OCI-LY7 (cell line): ENCODE measurements at regions not wholly inside any gene's neighbourhood (a gene's known extent, or its start where the extent isn't known, plus 50 kb on each side); places are given as distances from the start of the nearest gene placed in this dataset.

ENCODE experiments used
- BruUV-seq: library from RNA; stranded (reverse); fragments of 400-500 nt; replicated peaks from 2 replicates; lab custom pipeline; 2021; lab: Mats Ljungman, UMichigan
- CTCF ChIA-PET: fragments of 300-600 bp; sonication (Branson Sonifier 250); formaldehyde crosslinking; loops from one replicate; lab custom pipeline; 2022; ENCODE audit warnings: antibody characterized with exemption; ENCODE audit not compliant: unreplicated experiment; lab: Charles Lee
- POLR2A ChIA-PET: fragments of 300-600 bp; sonication (Branson Sonifier 250); formaldehyde crosslinking; loops from one replicate; lab custom pipeline; 2022; ENCODE audit warnings: antibody characterized with exemption; lab: Charles Lee
- DNase-seq: peaks from one replicate; pipeline ENCODE4 v3.0.0-alpha.2; 2015; ENCODE audit warnings: low spot score
- H2AFZ ChIP-seq: fragments of 200-600 bp; sonication (generic), shearing (Covaris generic); 2 replicates; pipeline ENCODE4 v1.6.1; 2014; ENCODE audit warnings: mild to moderate bottlenecking, antibody characterized with exemption, low read length, moderate library complexity
- H3K27ac ChIP-seq: fragments of 200-600 bp; sonication (generic); 2 replicates; pipeline ENCODE4 v1.5.1; 2014; ENCODE audit warnings: mixed run types, low read depth, mild to moderate bottlenecking, moderate library complexity, low read length, inconsistent platforms; ENCODE audit not compliant: poor library complexity, severe bottlenecking
- H3K36me3 ChIP-seq: fragments of 200-600 bp; sonication (generic); 2 replicates; pipeline ENCODE4 v1.6.1; 2014; ENCODE audit warnings: mild to moderate bottlenecking, antibody characterized with exemption, low read length, moderate library complexity, mixed read lengths; ENCODE audit not compliant: insufficient read depth
- H3K4me1 ChIP-seq: fragments of 200-600 bp; sonication (generic); 2 replicates; pipeline ENCODE4 v1.5.1; 2014; ENCODE audit warnings: mild to moderate bottlenecking, low read length; ENCODE audit not compliant: insufficient read depth, poor library complexity, severe bottlenecking
- H3K4me2 ChIP-seq: fragments of 200-600 bp; sonication (generic); 2 replicates; pipeline ENCODE4 v1.6.1; 2014; ENCODE audit warnings: mild to moderate bottlenecking, low read length
- H3K4me3 ChIP-seq: fragments of 200-600 bp; sonication (generic); 2 replicates; pipeline ENCODE4 v1.5.1; 2014; ENCODE audit warnings: mild to moderate bottlenecking, low read depth, low read length; ENCODE audit not compliant: poor library complexity, severe bottlenecking
- H3K79me2 ChIP-seq: fragments of 200-600 bp; sonication (generic); 2 replicates; pipeline ENCODE4 v1.6.1; 2016; ENCODE audit warnings: low read depth, mild to moderate bottlenecking, low read length, moderate library complexity, mixed read lengths; ENCODE audit not compliant: insufficient read depth
- H3K9me2 ChIP-seq: fragments of 200-600 bp; sonication (generic); 2 replicates; pipeline ENCODE4 v1.6.1; 2016; ENCODE audit warnings: mild to moderate bottlenecking, low read length, mixed read lengths; ENCODE audit not compliant: insufficient read depth
- H3K9me3 ChIP-seq: fragments of 200-600 bp; sonication (generic); 2 replicates; pipeline ENCODE4 v1.6.1; 2014; ENCODE audit warnings: mild to moderate bottlenecking, mixed run types, low read length, mixed read lengths
- H4K20me1 ChIP-seq: fragments of 200-600 bp; sonication (generic); 2 replicates; pipeline ENCODE4 v1.6.1; 2014; ENCODE audit warnings: mild to moderate bottlenecking, antibody characterized with exemption, low read length, moderate library complexity, mixed read lengths; ENCODE audit not compliant: insufficient read depth
- CTCF ChIP-seq: fragments of 200-600 bp; sonication (generic); conservative IDR thresholded peaks from 2 replicates; pipeline ENCODE4 v1.5.1; 2014; ENCODE audit warnings: mild to moderate bottlenecking, antibody characterized with exemption, low read length, moderate library complexity, mixed read lengths
- EZH2phosphoT487 ChIP-seq: fragments of 200-600 bp; sonication (generic); IDR thresholded peaks from 2 replicates; pipeline ENCODE4 v1.6.1; 2018; ENCODE audit warnings: low read depth, borderline replicate concordance, mild to moderate bottlenecking, mixed run types, antibody characterized with exemption, low read length, moderate library complexity, mixed read lengths
- intact Hi-C: fragments of 100-400 bp; cut with micrococcal nuclease; formaldehyde crosslinking; loops from one replicate; pipeline ENCODE4 v1.10.0; 2022; ENCODE audit not compliant: unreplicated experiment

- DNase-seq: no peak
- no peaks in the 10 kb centered on the region for H3K79me2 ChIP-seq
- no peaks in the 10 kb centered on the region for H3K36me3 ChIP-seq
- peaks cover 4% of the 10 kb centered on the region for H3K4me1 ChIP-seq
- CTCF ChIA-PET: interaction anchor here (0.7 kb wide), 1 partner anchor 9 kb away, joined by 3 read pairs; no protein-coding TSS in a partner anchor
- BruUV-seq: no TSS peak
- POLR2A ChIA-PET: no interaction called here
- H3K27ac ChIP-seq: no peak overlapping the region
- H3K9me2 ChIP-seq: no peaks in the 10 kb centered on the region
- H3K4me2 ChIP-seq: no peak overlapping the region
- H3K9me3 ChIP-seq: no peaks in the 10 kb centered on the region
- no peaks in the 10 kb centered on the region for H4K20me1 ChIP-seq
- no peak overlapping the region for H3K4me3 ChIP-seq
- TF ChIP-seq CTCF (no peak), EZH2phosphoT487 (no peak)
- no peak overlapping the region for H2AFZ ChIP-seq
- intact Hi-C loops: no loop called here
Measured at GRCh38 chr15:81851757-81852156, 194.1 kb downstream of the MEX3B start.

GRCh38 chr15:81851325-81851724 lies 194.5 kb downstream of the MEX3B start:
- no peak for DNase-seq
- peaks cover 4% of the 10 kb centered on the region for H3K4me1 ChIP-seq
- H3K9me2 ChIP-seq: no peaks in the 10 kb centered on the region
- ChIA-PET POLR2A (no interaction called here), CTCF (interaction anchor here (0.7 kb wide), 1 partner anchor 9 kb away, joined by 3 read pairs; no protein-coding TSS in a partner anchor)
- no peak for TF ChIP-seq EZH2phosphoT487
- no peak for TF ChIP-seq CTCF
- no TSS peak for BruUV-seq
- H3K4me2 ChIP-seq: no peak overlapping the region
- H4K20me1 ChIP-seq: no peaks in the 10 kb centered on the region
- H3K4me3 ChIP-seq: no peak overlapping the region
- H3K36me3 ChIP-seq: no peaks in the 10 kb centered on the region
- no peak overlapping the region for H2AFZ ChIP-seq
- intact Hi-C loops: no loop called here
- H3K9me3 ChIP-seq: no peaks in the 10 kb centered on the region
- no peaks in the 10 kb centered on the region for H3K79me2 ChIP-seq
- H3K27ac ChIP-seq: no peak overlapping the region

- intact Hi-C loops: no loop called here
- no peaks in the 10 kb centered on the region for H3K9me2 ChIP-seq
- no peaks in the 10 kb centered on the region for H3K36me3 ChIP-seq
- peaks cover 4% of the 10 kb centered on the region for H3K4me1 ChIP-seq
- TF ChIP-seq CTCF: no peak
- TF ChIP-seq EZH2phosphoT487: no peak
- ChIA-PET POLR2A (interaction anchor here (0.8 to 1.2 kb wide), 3 partner anchors 11 to 207 kb away, joined by 3 read pairs; no protein-coding TSS in a partner anchor), CTCF (no interaction called here)
- no TSS peak for BruUV-seq
- no peaks in the 10 kb centered on the region for H3K9me3 ChIP-seq
- H2AFZ ChIP-seq: 0 out of 2 replicates have a peak overlapping the region, but pooled peaks have one; percentile 0
- no peak overlapping the region for H3K4me3 ChIP-seq
- H3K4me2 ChIP-seq: no peak overlapping the region
- no peaks in the 10 kb centered on the region for H4K20me1 ChIP-seq
- no peak overlapping the region for H3K27ac ChIP-seq
- H3K79me2 ChIP-seq: no peaks in the 10 kb centered on the region
- DNase-seq: no peak
Measured at GRCh38 chr15:81849289-81849688, 196.5 kb downstream of the MEX3B start.
